ENCODE measurements at regions not wholly inside any gene's neighbourhood (a gene's known extent, or its start where the extent isn't known, plus 50 kb on each side); places are given as distances from the start of the nearest gene placed in this dataset.

- ATAC-seq, result peak; percentile 33; the same call in 1 of the 3 replicates
- no peak for TF ChIP-seq ZNF70 (CRISPR knock-in tag; IDR thresholded peaks at IDR 0.05)
- TF ChIP-seq BACH2 (CRISPR knock-in tag; IDR thresholded peaks at IDR 0.05; ENCODE audit: borderline replicate concordance), result no peak
- no peak for TF ChIP-seq CSRNP3 (CRISPR knock-in tag; IDR thresholded peaks at IDR 0.05)
- no peak for TF ChIP-seq OSR1 (CRISPR knock-in tag; IDR thresholded peaks at IDR 0.05)
- no peak for TF ChIP-seq GLIS3 (CRISPR knock-in tag; IDR thresholded peaks at IDR 0.05)
- TF ChIP-seq ESRRG (CRISPR knock-in tag; IDR thresholded peaks at IDR 0.05), result no peak
- no peak for TF ChIP-seq ZNF8 (CRISPR knock-in tag; IDR thresholded peaks at IDR 0.05)
- TF ChIP-seq ZC3H10 (CRISPR knock-in tag; IDR thresholded peaks at IDR 0.05), result no peak
- TF ChIP-seq TCF4 (CRISPR knock-in tag; IDR thresholded peaks at IDR 0.05; ENCODE audit: borderline replicate concordance), result no peak
- TF ChIP-seq ZFP30 (CRISPR knock-in tag; IDR thresholded peaks at IDR 0.05), result no peak
- TF ChIP-seq ZFP3 (CRISPR knock-in tag; IDR thresholded peaks at IDR 0.05), result no peak
Observed at GRCh38 chr6:166745801-166746668, 119.0 kb upstream of the RPS6KA2 start.

GRCh38 chr6:166744223-166745134, 117.4 kb upstream of the RPS6KA2 start:
- no peak for ATAC-seq
- TF ChIP-seq POU6F1 (CRISPR knock-in tag; IDR thresholded peaks at IDR 0.05; ENCODE audit: borderline replicate concordance, low read depth), result no peak
- no peak for TF ChIP-seq BACH2 (CRISPR knock-in tag; IDR thresholded peaks at IDR 0.05; ENCODE audit: borderline replicate concordance)
- TF ChIP-seq TSHZ2 (CRISPR knock-in tag; IDR thresholded peaks at IDR 0.05), result no peak
- no peak for TF ChIP-seq ZNF565 (CRISPR knock-in tag; conservative IDR thresholded peaks at IDR 0.05; ENCODE audit: low read depth)
- no peak for TF ChIP-seq CREB5 (CRISPR knock-in tag; IDR thresholded peaks at IDR 0.05; ENCODE audit: low read depth)
- no peak for TF ChIP-seq ZFP30 (CRISPR knock-in tag; IDR thresholded peaks at IDR 0.05)
- TF ChIP-seq ISL1 (CRISPR knock-in tag; IDR thresholded peaks at IDR 0.05), result no peak
- TF ChIP-seq ZNF70 (CRISPR knock-in tag; IDR thresholded peaks at IDR 0.05), result no peak
- TF ChIP-seq ZNF8 (CRISPR knock-in tag; IDR thresholded peaks at IDR 0.05), result no peak
- TF ChIP-seq ZFP3 (CRISPR knock-in tag; IDR thresholded peaks at IDR 0.05), result no peak

GRCh38 chr6:166743406-166744222, 116.6 kb upstream of the RPS6KA2 start:
- no peak for ATAC-seq
- TF ChIP-seq ZFP3 (CRISPR knock-in tag; IDR thresholded peaks at IDR 0.05), result no peak
- no peak for TF ChIP-seq SNAI2 (CRISPR knock-in tag; IDR thresholded peaks at IDR 0.05)
- no peak for TF ChIP-seq ARNTL (CRISPR knock-in tag; IDR thresholded peaks at IDR 0.05; ENCODE audit: borderline replicate concordance, low read depth)
- TF ChIP-seq PPARA (CRISPR knock-in tag; IDR thresholded peaks at IDR 0.05; ENCODE audit: borderline replicate concordance), result no peak

All from SK-N-SH treated with all-trans-retinoic acid at 6 μM for 48 hours (cell line).